Loucy (cell line): ENCODE measurements at regions not wholly inside any gene's neighbourhood (a gene's known extent, or its start where the extent isn't known, plus 50 kb on each side); places are given as distances from the start of the nearest gene placed in this dataset.

Experiments
- H2AFZ ChIP-seq: fragments of 200-600 bp; sonication (generic); 2 replicates; pipeline ENCODE4 v1.6.0; 2016; ENCODE audit warnings: antibody characterized with exemption, mild to moderate bottlenecking, low read length, moderate library complexity
- H3F3A ChIP-seq: fragments of 200-600 bp; 2 replicates; pipeline ENCODE4 v1.6.0; 2016; ENCODE audit warnings: antibody characterized with exemption, low read depth, mild to moderate bottlenecking
- H3K27me3 ChIP-seq: fragments of 200-600 bp; sonication (generic); 2 replicates; pipeline ENCODE4 v1.6.1; 2014; ENCODE audit warnings: low read length, mild to moderate bottlenecking; ENCODE audit not compliant: insufficient read depth, poor library complexity, severe bottlenecking
- H3K36me3 ChIP-seq: fragments of 200-600 bp; sonication (generic); 2 replicates; pipeline ENCODE4 v1.6.1; 2016; ENCODE audit warnings: low read length; ENCODE audit not compliant: insufficient read depth
- H3K4me1 ChIP-seq: fragments of 200-600 bp; sonication (generic); 2 replicates; pipeline ENCODE4 v1.5.1; 2014; ENCODE audit warnings: low read length, mild to moderate bottlenecking; ENCODE audit not compliant: insufficient read depth, poor library complexity, severe bottlenecking
- H3K4me2 ChIP-seq: fragments of 200-600 bp; sonication (generic); 2 replicates; pipeline ENCODE4 v1.6.0; 2014; ENCODE audit warnings: antibody characterized with exemption, low read length, low read depth, mild to moderate bottlenecking; ENCODE audit not compliant: poor library complexity, severe bottlenecking
- H3K4me3 ChIP-seq: fragments of 200-600 bp; sonication (generic); 2 replicates; pipeline ENCODE4 v1.5.1; 2014; ENCODE audit warnings: low read length, mild to moderate bottlenecking, mixed read lengths; ENCODE audit not compliant: poor library complexity, severe bottlenecking
- H3K79me2 ChIP-seq: fragments of 200-600 bp; sonication (generic); 2 replicates; pipeline ENCODE4 v1.6.1; 2014; ENCODE audit warnings: low read length; ENCODE audit not compliant: insufficient read depth
- H3K9ac ChIP-seq: fragments of 200-600 bp; sonication (generic); 2 replicates; pipeline ENCODE4 v1.6.0; 2014; ENCODE audit warnings: mild to moderate bottlenecking, low read depth, low read length, moderate library complexity; ENCODE audit not compliant: poor library complexity, severe bottlenecking
- H3K9me2 ChIP-seq: fragments of 200-600 bp; sonication (generic); replicated peaks from 2 replicates; pipeline ENCODE4 v1.6.1; 2016; ENCODE audit warnings: low read depth, low read length, mixed read lengths
- H3K9me3 ChIP-seq: fragments of 200-600 bp; sonication (generic); 2 replicates; pipeline ENCODE4 v1.6.1; 2014; ENCODE audit warnings: mild to moderate bottlenecking, antibody characterized with exemption, low read length, low read depth; ENCODE audit not compliant: insufficient read depth
- H4K20me1 ChIP-seq: fragments of 200-600 bp; sonication (generic); 2 replicates; pipeline ENCODE4 v1.6.0; 2014; ENCODE audit warnings: antibody characterized with exemption, low read length, mild to moderate bottlenecking; ENCODE audit not compliant: insufficient read depth, poor library complexity, severe bottlenecking
- EZH2phosphoT487 ChIP-seq: fragments of 200-600 bp; IDR thresholded peaks from 2 replicates; pipeline ENCODE4 v1.6.1; 2018; ENCODE audit warnings: antibody characterized with exemption, mild to moderate bottlenecking, moderate library complexity, borderline replicate concordance
- TF ChIP-seq, protein P1 (sequence below): fragments of 200-600 bp; sonication (generic); conservative IDR thresholded peaks from 2 replicates; pipeline ENCODE4 v1.5.1; 2014; ENCODE audit warnings: mild to moderate bottlenecking, antibody characterized with exemption, low read length

- TF ChIP-seq EZH2phosphoT487: no peak
- TF ChIP-seq, protein P1, sequence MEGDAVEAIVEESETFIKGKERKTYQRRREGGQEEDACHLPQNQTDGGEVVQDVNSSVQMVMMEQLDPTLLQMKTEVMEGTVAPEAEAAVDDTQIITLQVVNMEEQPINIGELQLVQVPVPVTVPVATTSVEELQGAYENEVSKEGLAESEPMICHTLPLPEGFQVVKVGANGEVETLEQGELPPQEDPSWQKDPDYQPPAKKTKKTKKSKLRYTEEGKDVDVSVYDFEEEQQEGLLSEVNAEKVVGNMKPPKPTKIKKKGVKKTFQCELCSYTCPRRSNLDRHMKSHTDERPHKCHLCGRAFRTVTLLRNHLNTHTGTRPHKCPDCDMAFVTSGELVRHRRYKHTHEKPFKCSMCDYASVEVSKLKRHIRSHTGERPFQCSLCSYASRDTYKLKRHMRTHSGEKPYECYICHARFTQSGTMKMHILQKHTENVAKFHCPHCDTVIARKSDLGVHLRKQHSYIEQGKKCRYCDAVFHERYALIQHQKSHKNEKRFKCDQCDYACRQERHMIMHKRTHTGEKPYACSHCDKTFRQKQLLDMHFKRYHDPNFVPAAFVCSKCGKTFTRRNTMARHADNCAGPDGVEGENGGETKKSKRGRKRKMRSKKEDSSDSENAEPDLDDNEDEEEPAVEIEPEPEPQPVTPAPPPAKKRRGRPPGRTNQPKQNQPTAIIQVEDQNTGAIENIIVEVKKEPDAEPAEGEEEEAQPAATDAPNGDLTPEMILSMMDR: no peak
- no peaks in the 10 kb centered on the region for H3K4me1 ChIP-seq
- no peaks in the 10 kb centered on the region for H3K36me3 ChIP-seq
- no peaks in the 10 kb centered on the region for H4K20me1 ChIP-seq
- no peaks in the 10 kb centered on the region for H3K79me2 ChIP-seq
- no peak overlapping the region for H2AFZ ChIP-seq
- H3K27me3 ChIP-seq: no peaks in the 10 kb centered on the region
- no peak overlapping the region for H3K9ac ChIP-seq
- no peak overlapping the region for H3K4me3 ChIP-seq
- no peaks in the 10 kb centered on the region for H3K9me3 ChIP-seq
- H3K4me2 ChIP-seq: no peak overlapping the region
- H3K9me2 ChIP-seq: no peaks in the 10 kb centered on the region
- no peaks in the 10 kb centered on the region for H3F3A ChIP-seq
These were observed 172.8 kb downstream of the FAM181B start for GRCh38 chr11:82560836-82561235.

- TF ChIP-seq, protein P1: no peak
- TF ChIP-seq EZH2phosphoT487: no peak
- H3K36me3 ChIP-seq: no peaks in the 10 kb centered on the region
- no peak overlapping the region for H3K9ac ChIP-seq
- no peak overlapping the region for H2AFZ ChIP-seq
- no peak overlapping the region for H3K4me2 ChIP-seq
- no peaks in the 10 kb centered on the region for H3K27me3 ChIP-seq
- no peak overlapping the region for H3K4me3 ChIP-seq
- H3K79me2 ChIP-seq: no peaks in the 10 kb centered on the region
- H3K9me3 ChIP-seq: no peaks in the 10 kb centered on the region
- no peaks in the 10 kb centered on the region for H3K9me2 ChIP-seq
- H3K4me1 ChIP-seq: no peaks in the 10 kb centered on the region
- H3F3A ChIP-seq: no peaks in the 10 kb centered on the region
- no peaks in the 10 kb centered on the region for H4K20me1 ChIP-seq
These were observed 174.1 kb downstream of the FAM181B start for GRCh38 chr11:82559609-82560008.

GRCh38 chr11:82557274-82557673, 176.4 kb downstream of the FAM181B start:
- Histone ChIP-seq H4K20me1 (no peaks in the 10 kb centered on the region), H3K4me2 (no peak overlapping the region), H3K27me3 (no peaks in the 10 kb centered on the region), H3K36me3 (no peaks in the 10 kb centered on the region), H3K9me3 (no peaks in the 10 kb centered on the region), H3F3A (no peaks in the 10 kb centered on the region), H3K4me1 (no peaks in the 10 kb centered on the region), H3K9me2 (no peaks in the 10 kb centered on the region), H3K9ac (no peak overlapping the region), H2AFZ (no peak overlapping the region), H3K4me3 (no peak overlapping the region), H3K79me2 (no peaks in the 10 kb centered on the region)
- no peak for TF ChIP-seq EZH2phosphoT487
- TF ChIP-seq, protein P1: no peak
